GM18505 (cell line): ENCODE measurements at regions not wholly inside any gene's neighbourhood (a gene's known extent, or its start where the extent isn't known, plus 50 kb on each side); places are given as distances from the start of the nearest gene placed in this dataset.

Experiments used
- ATAC-seq: cut with Tn5 transposase; IDR thresholded peaks from one replicate; pipeline ENCODE4 v1.9.1; 2021; ENCODE audit not compliant: unreplicated experiment
- POLR2A ChIP-seq: IDR thresholded peaks from 4 replicates; pipeline ENCODE4 v1.6.1; 2011; ENCODE audit warnings: borderline replicate concordance; ENCODE audit not compliant: insufficient read depth, insufficient read length; ENCODE audit errors: extremely low read depth

- no peak for ATAC-seq
- TF ChIP-seq POLR2A = no peak
These were observed 94.5 kb upstream of the KYNU start for GRCh38 chr2:142782942-142783443.

- no peak for TF ChIP-seq POLR2A
- no peak for ATAC-seq
These were observed 96.3 kb upstream of the KYNU start for GRCh38 chr2:142781146-142781545.

DNA sequence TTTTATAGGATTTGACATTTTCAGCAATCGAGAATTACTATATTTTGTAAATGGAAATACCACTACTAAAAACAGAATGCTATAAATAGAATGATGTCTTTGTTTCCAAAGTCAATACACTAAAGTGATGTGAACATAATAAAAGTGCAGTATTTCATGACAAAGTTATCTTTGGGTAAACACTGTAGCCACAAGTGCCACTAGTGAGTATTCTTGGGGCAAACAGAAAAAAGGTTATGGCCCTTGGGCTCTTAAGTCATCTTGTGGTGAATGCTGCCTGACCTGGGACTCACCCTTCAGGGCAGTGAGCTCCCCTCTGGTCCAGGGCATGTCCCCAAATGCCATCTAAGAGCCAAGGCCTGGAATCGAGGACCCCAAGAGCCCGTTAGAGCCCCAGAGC lies 99.2 kb upstream of the KYNU start:
- TF ChIP-seq POLR2A = no peak
- no peak for ATAC-seq

GRCh38 chr2:142777742-142778141 lies 99.7 kb upstream of the KYNU start:
- no peak for ATAC-seq

GRCh38 chr2:142769761-142770160 lies 107.7 kb upstream of the KYNU start:
- ATAC-seq = no peak
- TF ChIP-seq POLR2A = no peak

More at GRCh38 chr2:142777742-142778141, 99.7 kb upstream of the KYNU start:
- no peak for TF ChIP-seq POLR2A

- TF ChIP-seq POLR2A = no peak
- ATAC-seq = no peak
These were observed 109.6 kb upstream of the KYNU start for GRCh38 chr2:142767847-142768246.

GRCh38 chr2:142758973-142759372 lies 118.5 kb upstream of the KYNU start:
- no peak for ATAC-seq

GRCh38 chr2:142757111-142757510 lies 120.4 kb upstream of the KYNU start:
- ATAC-seq = no peak
- TF ChIP-seq POLR2A = no peak

More at GRCh38 chr2:142758973-142759372, 118.5 kb upstream of the KYNU start:
- no peak for TF ChIP-seq POLR2A

- no peak for TF ChIP-seq POLR2A
- no peak for ATAC-seq
These were observed 121.0 kb upstream of the KYNU start for GRCh38 chr2:142756430-142756829.

GRCh38 chr2:142755191-142755590 lies 122.3 kb upstream of the KYNU start:
- no peak for TF ChIP-seq POLR2A
- ATAC-seq = no peak

- no peak for TF ChIP-seq POLR2A
- no peak for ATAC-seq
These were observed 123.3 kb upstream of the KYNU start for GRCh38 chr2:142754182-142754581.

- TF ChIP-seq POLR2A = no peak
These were observed 126.6 kb upstream of the KYNU start for GRCh38 chr2:142750858-142751257.

GRCh38 chr2:142748559-142749099 lies 128.8 kb upstream of the KYNU start:
- no peak for ATAC-seq
- no peak for TF ChIP-seq POLR2A

More at GRCh38 chr2:142750858-142751257, 126.6 kb upstream of the KYNU start:
- no peak for ATAC-seq

DNA sequence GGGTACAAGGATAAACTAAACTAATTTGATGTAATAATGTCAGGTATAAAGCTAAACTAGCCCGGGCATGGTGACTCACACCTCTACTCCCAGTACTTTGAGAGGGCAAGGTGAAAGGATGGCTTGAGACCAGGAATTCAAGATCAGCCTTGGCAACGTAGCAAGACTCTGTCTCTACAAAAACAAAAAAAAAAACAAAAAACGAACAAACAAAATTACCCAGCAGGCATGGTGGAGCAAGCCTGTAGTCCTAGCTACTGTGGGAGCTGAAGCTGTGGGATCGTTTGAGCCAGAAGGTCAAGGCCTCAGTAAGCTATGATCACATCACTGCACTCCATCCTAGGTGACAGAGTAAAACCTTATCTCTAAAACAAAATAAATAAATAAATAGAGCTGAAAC lies 131.8 kb upstream of the KYNU start:
- ATAC-seq = no peak
- no peak for TF ChIP-seq POLR2A
